ENCODE measurements at regions not wholly inside any gene's neighbourhood (a gene's known extent, or its start where the extent isn't known, plus 50 kb on each side); places are given as distances from the start of the nearest gene placed in this dataset.

DNA sequence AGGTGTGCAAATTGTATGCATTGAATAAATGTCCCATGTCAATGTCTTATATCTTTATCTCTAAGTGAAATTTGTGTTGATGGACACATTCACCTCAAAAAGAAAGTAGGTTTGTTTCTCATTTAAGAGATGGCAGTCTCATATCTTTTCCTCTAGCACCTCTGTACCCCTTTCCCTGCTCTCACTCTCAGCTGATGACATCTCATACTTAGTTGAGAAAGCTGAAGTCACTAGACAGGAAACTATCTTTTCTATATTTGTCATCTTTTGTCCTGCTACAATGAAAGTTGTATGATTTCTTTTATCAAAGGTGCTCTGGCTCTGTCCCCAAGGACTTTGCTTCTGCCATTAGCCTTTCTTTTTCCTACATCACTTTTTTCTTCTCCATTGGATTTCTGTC lies 84.0 kb upstream of the GRPR start:
- TF ChIP-seq, protein P1, sequence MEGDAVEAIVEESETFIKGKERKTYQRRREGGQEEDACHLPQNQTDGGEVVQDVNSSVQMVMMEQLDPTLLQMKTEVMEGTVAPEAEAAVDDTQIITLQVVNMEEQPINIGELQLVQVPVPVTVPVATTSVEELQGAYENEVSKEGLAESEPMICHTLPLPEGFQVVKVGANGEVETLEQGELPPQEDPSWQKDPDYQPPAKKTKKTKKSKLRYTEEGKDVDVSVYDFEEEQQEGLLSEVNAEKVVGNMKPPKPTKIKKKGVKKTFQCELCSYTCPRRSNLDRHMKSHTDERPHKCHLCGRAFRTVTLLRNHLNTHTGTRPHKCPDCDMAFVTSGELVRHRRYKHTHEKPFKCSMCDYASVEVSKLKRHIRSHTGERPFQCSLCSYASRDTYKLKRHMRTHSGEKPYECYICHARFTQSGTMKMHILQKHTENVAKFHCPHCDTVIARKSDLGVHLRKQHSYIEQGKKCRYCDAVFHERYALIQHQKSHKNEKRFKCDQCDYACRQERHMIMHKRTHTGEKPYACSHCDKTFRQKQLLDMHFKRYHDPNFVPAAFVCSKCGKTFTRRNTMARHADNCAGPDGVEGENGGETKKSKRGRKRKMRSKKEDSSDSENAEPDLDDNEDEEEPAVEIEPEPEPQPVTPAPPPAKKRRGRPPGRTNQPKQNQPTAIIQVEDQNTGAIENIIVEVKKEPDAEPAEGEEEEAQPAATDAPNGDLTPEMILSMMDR (IDR thresholded peaks at IDR 0.05; ENCODE audit: borderline replicate concordance, extremely low read depth, low read length, poor library complexity, severe bottlenecking), result no peak
- no peak for TF ChIP-seq EZH2 (IDR thresholded peaks at IDR 0.05; ENCODE audit: borderline replicate concordance, low read depth, low read length, severe bottlenecking)
